ENCODE measurements at regions not wholly inside any gene's neighbourhood (a gene's known extent, or its start where the extent isn't known, plus 50 kb on each side); places are given as distances from the start of the nearest gene placed in this dataset.

GRCh38 chr1:194289569-194290266, 1103.3 kb upstream of the B3GALT2 start:
- H3K4me3 ChIP-seq (ENCODE audit: control insufficient read depth, low read depth, low read length) = no peak overlapping the region
- DNase-seq (ENCODE audit: low read depth) = no peak
- TF ChIP-seq CTCF (IDR thresholded peaks at IDR 0.05; ENCODE audit: control insufficient read depth, insufficient read depth, low read depth, low read length, missing control alignments) = no peak

- no peak for TF ChIP-seq CTCF (IDR thresholded peaks at IDR 0.05; ENCODE audit: control insufficient read depth, insufficient read depth, low read depth, low read length, missing control alignments)
- no peak overlapping the region for H3K4me3 ChIP-seq (ENCODE audit: control insufficient read depth, low read depth, low read length)
- no peak for DNase-seq (ENCODE audit: low read depth)
Measured at GRCh38 chr1:194288238-194288637, 1101.8 kb upstream of the B3GALT2 start.

GRCh38 chr1:194281376-194281775, 1095.0 kb upstream of the B3GALT2 start:
- H3K4me3 ChIP-seq (ENCODE audit: control insufficient read depth, low read depth, low read length) = no peak overlapping the region
- no peak for TF ChIP-seq CTCF (IDR thresholded peaks at IDR 0.05; ENCODE audit: control insufficient read depth, insufficient read depth, low read depth, low read length, missing control alignments)
- no peak for DNase-seq (ENCODE audit: low read depth)

GRCh38 chr1:194280463-194280862, 1094.0 kb upstream of the B3GALT2 start:
- DNase-seq (ENCODE audit: low read depth) = no peak
- no peak overlapping the region for H3K4me3 ChIP-seq (ENCODE audit: control insufficient read depth, low read depth, low read length)
- TF ChIP-seq CTCF (IDR thresholded peaks at IDR 0.05; ENCODE audit: control insufficient read depth, insufficient read depth, low read depth, low read length, missing control alignments) = no peak

- no peak overlapping the region for H3K4me3 ChIP-seq (ENCODE audit: control insufficient read depth, low read depth, low read length)
- TF ChIP-seq CTCF (IDR thresholded peaks at IDR 0.05; ENCODE audit: control insufficient read depth, insufficient read depth, low read depth, low read length, missing control alignments) = no peak
- no peak for DNase-seq (ENCODE audit: low read depth)
Measured at GRCh38 chr1:194279975-194280374, 1093.6 kb upstream of the B3GALT2 start.

GRCh38 chr1:194277927-194278326, 1091.5 kb upstream of the B3GALT2 start:
- no peak for DNase-seq (ENCODE audit: low read depth)
- H3K4me3 ChIP-seq (ENCODE audit: control insufficient read depth, low read depth, low read length) = no peak overlapping the region
- no peak for TF ChIP-seq CTCF (IDR thresholded peaks at IDR 0.05; ENCODE audit: control insufficient read depth, insufficient read depth, low read depth, low read length, missing control alignments)

All from AG09309 (cell line).